ENCODE measurements at regions not wholly inside any gene's neighbourhood (a gene's known extent, or its start where the extent isn't known, plus 50 kb on each side); places are given as distances from the start of the nearest gene placed in this dataset. TPM values are rescaled to one million over a fixed set of nuclear protein-coding genes. Genes with fewer than 3 reads are reported as not detected.

GRCh38 chr1:218219460-218219859, 65.6 kb upstream of the RRP15 start:
- no peak for TF ChIP-seq CTCF (IDR thresholded peaks at IDR 0.05; ENCODE audit: insufficient read depth, low read length)
- H3K4me3 ChIP-seq (ENCODE audit: low read depth, low read length) = no peak overlapping the region
- DNase-seq (ENCODE audit: low read depth) = no peak

GRCh38 chr1:218224101-218224500, 61.0 kb upstream of the RRP15 start:
- no peak for TF ChIP-seq CTCF (IDR thresholded peaks at IDR 0.05; ENCODE audit: insufficient read depth, low read length)
- no peak overlapping the region for H3K4me3 ChIP-seq (ENCODE audit: low read depth, low read length)
- DNase-seq (ENCODE audit: low read depth) = no peak

GRCh38 chr1:218226005-218226404, 59.1 kb upstream of the RRP15 start:
- no peak for TF ChIP-seq CTCF (IDR thresholded peaks at IDR 0.05; ENCODE audit: insufficient read depth, low read length)
- no peak for DNase-seq (ENCODE audit: low read depth)
- H3K4me3 ChIP-seq (ENCODE audit: low read depth, low read length) = no peak overlapping the region

Small RNA genes in the stretch of these regions (small RNA-seq; reads per million reads assigned to genes)
- gene RNU1-141P = not detected

Measured in fibroblast of the aortic adventitia (primary cell).